ENCODE measurements at regions not wholly inside any gene's neighbourhood (a gene's known extent, or its start where the extent isn't known, plus 50 kb on each side); places are given as distances from the start of the nearest gene placed in this dataset.

- no peaks in the 10 kb centered on the region for H3K4me1 Mint-ChIP-seq
- peaks cover 65% of the 10 kb centered on the region for H3K36me3 Mint-ChIP-seq (ENCODE audit: low read depth)
- H3K27ac Mint-ChIP-seq, result no peak overlapping the region
Observed at GRCh38 chr14:95436354-95436753, 80.1 kb downstream of the SYNE3 start.

GRCh38 chr14:95434121-95434520 is 82.3 kb downstream of the SYNE3 start:
- H3K4me3 Mint-ChIP-seq, result no peak overlapping the region
- no peak for DNase-seq
- intact Hi-C loops (cut with micrococcal nuclease), result no loop called here
- no peaks in the 10 kb centered on the region for H3K4me1 Mint-ChIP-seq
- H3K27ac Mint-ChIP-seq, result peak overlapping the region; percentile 16
- no peaks in the 10 kb centered on the region for H3K9me3 Mint-ChIP-seq
- H3K27me3 Mint-ChIP-seq, result no peaks in the 10 kb centered on the region
- H3K36me3 Mint-ChIP-seq (ENCODE audit: low read depth), result peaks cover 68% of the 10 kb centered on the region

More at GRCh38 chr14:95436354-95436753, 80.1 kb downstream of the SYNE3 start:
- no peak for DNase-seq
- no peaks in the 10 kb centered on the region for H3K9me3 Mint-ChIP-seq
- H3K4me3 Mint-ChIP-seq, result no peak overlapping the region
- no peaks in the 10 kb centered on the region for H3K27me3 Mint-ChIP-seq
- intact Hi-C loops (cut with micrococcal nuclease), result no loop called here

- H3K27me3 Mint-ChIP-seq, result no peaks in the 10 kb centered on the region
- no peaks in the 10 kb centered on the region for H3K9me3 Mint-ChIP-seq
- no peaks in the 10 kb centered on the region for H3K4me1 Mint-ChIP-seq
- H3K36me3 Mint-ChIP-seq (ENCODE audit: low read depth), result peaks cover 62% of the 10 kb centered on the region
- no peak overlapping the region for H3K27ac Mint-ChIP-seq
- no peak for DNase-seq
- H3K4me3 Mint-ChIP-seq, result no peak overlapping the region
- intact Hi-C loops (cut with micrococcal nuclease), result no loop called here
Observed at GRCh38 chr14:95433094-95433478, 83.4 kb downstream of the SYNE3 start.

GRCh38 chr14:95432144-95433093 is 84.0 kb downstream of the SYNE3 start:
- intact Hi-C loops (cut with micrococcal nuclease), result no loop called here
- Mint-ChIP-seq H3K36me3 (ENCODE audit: low read depth) (peaks cover 63% of the 10 kb centered on the region), H3K9me3 (no peaks in the 10 kb centered on the region), H3K4me1 (peaks cover 1% of the 10 kb centered on the region), H3K27me3 (no peaks in the 10 kb centered on the region), H3K27ac (no peak overlapping the region), H3K4me3 (no peak overlapping the region)
- no peak for DNase-seq

GRCh38 chr14:95431199-95432143 is 85.0 kb downstream of the SYNE3 start:
- Mint-ChIP-seq H3K36me3 (ENCODE audit: low read depth) (peaks cover 57% of the 10 kb centered on the region), H3K4me3 (no peak overlapping the region), H3K27ac (no peak overlapping the region), H3K9me3 (no peaks in the 10 kb centered on the region), H3K27me3 (no peaks in the 10 kb centered on the region), H3K4me1 (peaks cover 3% of the 10 kb centered on the region)
- DNase-seq, result peak; percentile 62
- intact Hi-C loops (cut with micrococcal nuclease), result no loop called here

GRCh38 chr14:95428557-95428956 is 87.9 kb downstream of the SYNE3 start:
- Mint-ChIP-seq H3K36me3 (ENCODE audit: low read depth) (peaks cover 56% of the 10 kb centered on the region), H3K27ac (no peak overlapping the region), H3K4me3 (no peak overlapping the region), H3K27me3 (no peaks in the 10 kb centered on the region), H3K9me3 (no peaks in the 10 kb centered on the region), H3K4me1 (peaks cover 3% of the 10 kb centered on the region)
- intact Hi-C loops (cut with micrococcal nuclease), result no loop called here
- DNase-seq, result no peak

- Mint-ChIP-seq H3K4me1 (peaks cover 3% of the 10 kb centered on the region), H3K27ac (no peak overlapping the region), H3K9me3 (peaks cover 6% of the 10 kb centered on the region), H3K36me3 (ENCODE audit: low read depth) (peaks cover 59% of the 10 kb centered on the region), H3K27me3 (no peaks in the 10 kb centered on the region), H3K4me3 (no peak overlapping the region)
- intact Hi-C loops (cut with micrococcal nuclease), result no loop called here
- no peak for DNase-seq
Observed at GRCh38 chr14:95426116-95426475, 90.4 kb downstream of the SYNE3 start.

- DNase-seq, result no peak
- Mint-ChIP-seq H3K27me3 (no peaks in the 10 kb centered on the region), H3K4me1 (peaks cover 3% of the 10 kb centered on the region), H3K4me3 (no peak overlapping the region), H3K27ac (no peak overlapping the region), H3K9me3 (peaks cover 6% of the 10 kb centered on the region), H3K36me3 (ENCODE audit: low read depth) (peaks cover 60% of the 10 kb centered on the region)
- intact Hi-C loops (cut with micrococcal nuclease), result no loop called here
Observed at GRCh38 chr14:95425369-95426115, 90.9 kb downstream of the SYNE3 start.

GRCh38 chr14:95424529-95424928 is 91.9 kb downstream of the SYNE3 start:
- no peak for DNase-seq

GRCh38 chr14:95421741-95422140 is 94.7 kb downstream of the SYNE3 start:
- Mint-ChIP-seq H3K27me3 (no peaks in the 10 kb centered on the region), H3K9me3 (peaks cover 11% of the 10 kb centered on the region), H3K4me1 (no peaks in the 10 kb centered on the region), H3K4me3 (no peak overlapping the region), H3K27ac (no peak overlapping the region), H3K36me3 (ENCODE audit: low read depth) (peaks cover 76% of the 10 kb centered on the region)
- DNase-seq, result no peak
- intact Hi-C loops (cut with micrococcal nuclease), result no loop called here

More at GRCh38 chr14:95424529-95424928, 91.9 kb downstream of the SYNE3 start:
- intact Hi-C loops (cut with micrococcal nuclease), result no loop called here
- Mint-ChIP-seq H3K27me3 (no peaks in the 10 kb centered on the region), H3K4me3 (no peak overlapping the region), H3K4me1 (peaks cover 3% of the 10 kb centered on the region), H3K9me3 (peaks cover 10% of the 10 kb centered on the region), H3K27ac (no peak overlapping the region), H3K36me3 (ENCODE audit: low read depth) (peaks cover 64% of the 10 kb centered on the region)

- DNase-seq, result no peak
- Mint-ChIP-seq H3K36me3 (ENCODE audit: low read depth) (peaks cover 75% of the 10 kb centered on the region), H3K4me3 (no peak overlapping the region), H3K27me3 (no peaks in the 10 kb centered on the region), H3K27ac (no peak overlapping the region), H3K4me1 (no peaks in the 10 kb centered on the region), H3K9me3 (peaks cover 11% of the 10 kb centered on the region)
- intact Hi-C loops (cut with micrococcal nuclease), result no loop called here
Observed at GRCh38 chr14:95420060-95420459, 96.4 kb downstream of the SYNE3 start.

- Mint-ChIP-seq H3K4me3 (no peak overlapping the region), H3K27ac (no peak overlapping the region), H3K36me3 (ENCODE audit: low read depth) (peaks cover 71% of the 10 kb centered on the region), H3K27me3 (no peaks in the 10 kb centered on the region), H3K9me3 (peaks cover 11% of the 10 kb centered on the region), H3K4me1 (no peaks in the 10 kb centered on the region)
- no peak for DNase-seq
- intact Hi-C loops (cut with micrococcal nuclease), result no loop called here
Observed at GRCh38 chr14:95419569-95419968, 96.9 kb downstream of the SYNE3 start.

GRCh38 chr14:95418858-95419257 is 97.6 kb downstream of the SYNE3 start:
- Mint-ChIP-seq H3K4me1 (no peaks in the 10 kb centered on the region), H3K27ac (no peak overlapping the region), H3K36me3 (ENCODE audit: low read depth) (peaks cover 69% of the 10 kb centered on the region), H3K9me3 (peaks cover 11% of the 10 kb centered on the region), H3K4me3 (no peak overlapping the region), H3K27me3 (no peaks in the 10 kb centered on the region)
- intact Hi-C loops (cut with micrococcal nuclease), result no loop called here
- DNase-seq, result no peak
